Psoas muscle (tissue), 7 donors: ENCODE measurements at regions not wholly inside any gene's neighbourhood (a gene's known extent, or its start where the extent isn't known, plus 50 kb on each side); places are given as distances from the start of the nearest gene placed in this dataset.

Experiments used
- ATAC-seq, 4 donors: fragments of 200-7000 bp; cut with Tn5 transposase; one replicate each; pipeline ENCODE4 v1.9.1; 2020; ENCODE audit warnings: moderate library complexity in 3 of 4, mild to moderate bottlenecking in 2 of 4
- DNase-seq, 2 donors: peaks; one replicate each; pipeline ENCODE4 v3.0.0-alpha.2; 2020
- H3K27ac ChIP-seq: fragments of 200-600 bp; one replicate; pipeline ENCODE4 v1.8.0; 2022
- H3K27me3 ChIP-seq, 3 donors: fragments of 200-600 bp in 1 of 3; one replicate each; pipeline versions ENCODE4 v1.6.1 to v1.8.0; 2013 to 2022; ENCODE audit warnings: low read length in 2 of 3, mild to moderate bottlenecking in 2 of 3, moderate library complexity in 1 of 3; ENCODE audit not compliant: insufficient read depth in 3 of 3
- H3K36me3 ChIP-seq, 2 donors: fragments of 200-600 bp in 1 of 2; one replicate each; pipeline versions ENCODE4 v1.6.1 to v1.8.0; 2013 to 2022; ENCODE audit warnings: low read depth in 1 of 2, mild to moderate bottlenecking in 1 of 2, moderate library complexity in 1 of 2; ENCODE audit not compliant: insufficient read depth in 1 of 2
- H3K4me1 ChIP-seq: fragments of 200-600 bp; one replicate; pipeline ENCODE4 v1.8.0; 2022
- H3K4me3 ChIP-seq: fragments of 200-600 bp; one replicate; pipeline ENCODE4 v1.8.0; 2022; ENCODE audit warnings: mild to moderate bottlenecking
- H3K9me3 ChIP-seq: fragments of 200-600 bp; one replicate; pipeline ENCODE4 v1.8.0; 2022
- WGBS, 3 donors: extraction: QIAGEN DNeasy Blood & Tissue Kit; methylation state at CpG; one replicate each; pipeline versions ENCODE4 v1.1.6 to v1.1.7; 2013; 5-methylcytosine and 5-hydroxymethylcytosine counted together
- intact Hi-C, 2 donors: fragments of 100-400 bp; cut with DNase I; formaldehyde crosslinking; loops; one replicate each; pipeline versions ENCODE4 v1.11.0 to v1.14.2; 2022
- TF ChIP-seq, protein P1 (sequence below): fragments of 200-600 bp; IDR thresholded peaks from one replicate; pipeline ENCODE4 v1.8.0; 2022; ENCODE audit warnings: antibody characterized with exemption
- donor health status: healthy with polysubstance abuse.
- donor health status: DM: no; HTN: no; CAD: no; lungs with moderate emphysema.
- donor health status: Bipolar disorder and iron deficiency.
- donor health status: healthy.
- donor health status: DM: yes; HTN: yes; CAD: no.
- donor health status: DM: no; HTN: no; CAD: no.
- donor health status: DM: yes; HTN: yes; CAD: no.

GRCh38 chr3:171965067-171965712, 74.2 kb upstream of the FNDC3B start:
- DNase-seq (no peak), ATAC-seq (no peak)
- Histone ChIP-seq H3K4me3 (no peak overlapping the region), H3K9me3 (no peaks in the 10 kb centered on the region), H3K27ac (no peak overlapping the region), H3K4me1 (no peaks in the 10 kb centered on the region), H3K36me3 (no peaks in the 10 kb centered on the region), H3K27me3 (no peaks in the 10 kb centered on the region)
- WGBS, 3 donors = 91 to 92% (median 91%) methylated on average over 6 of the region's 6 CpGs
- TF ChIP-seq, protein P1, sequence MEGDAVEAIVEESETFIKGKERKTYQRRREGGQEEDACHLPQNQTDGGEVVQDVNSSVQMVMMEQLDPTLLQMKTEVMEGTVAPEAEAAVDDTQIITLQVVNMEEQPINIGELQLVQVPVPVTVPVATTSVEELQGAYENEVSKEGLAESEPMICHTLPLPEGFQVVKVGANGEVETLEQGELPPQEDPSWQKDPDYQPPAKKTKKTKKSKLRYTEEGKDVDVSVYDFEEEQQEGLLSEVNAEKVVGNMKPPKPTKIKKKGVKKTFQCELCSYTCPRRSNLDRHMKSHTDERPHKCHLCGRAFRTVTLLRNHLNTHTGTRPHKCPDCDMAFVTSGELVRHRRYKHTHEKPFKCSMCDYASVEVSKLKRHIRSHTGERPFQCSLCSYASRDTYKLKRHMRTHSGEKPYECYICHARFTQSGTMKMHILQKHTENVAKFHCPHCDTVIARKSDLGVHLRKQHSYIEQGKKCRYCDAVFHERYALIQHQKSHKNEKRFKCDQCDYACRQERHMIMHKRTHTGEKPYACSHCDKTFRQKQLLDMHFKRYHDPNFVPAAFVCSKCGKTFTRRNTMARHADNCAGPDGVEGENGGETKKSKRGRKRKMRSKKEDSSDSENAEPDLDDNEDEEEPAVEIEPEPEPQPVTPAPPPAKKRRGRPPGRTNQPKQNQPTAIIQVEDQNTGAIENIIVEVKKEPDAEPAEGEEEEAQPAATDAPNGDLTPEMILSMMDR = no peak
- intact Hi-C loops = no loop called here

DNA sequence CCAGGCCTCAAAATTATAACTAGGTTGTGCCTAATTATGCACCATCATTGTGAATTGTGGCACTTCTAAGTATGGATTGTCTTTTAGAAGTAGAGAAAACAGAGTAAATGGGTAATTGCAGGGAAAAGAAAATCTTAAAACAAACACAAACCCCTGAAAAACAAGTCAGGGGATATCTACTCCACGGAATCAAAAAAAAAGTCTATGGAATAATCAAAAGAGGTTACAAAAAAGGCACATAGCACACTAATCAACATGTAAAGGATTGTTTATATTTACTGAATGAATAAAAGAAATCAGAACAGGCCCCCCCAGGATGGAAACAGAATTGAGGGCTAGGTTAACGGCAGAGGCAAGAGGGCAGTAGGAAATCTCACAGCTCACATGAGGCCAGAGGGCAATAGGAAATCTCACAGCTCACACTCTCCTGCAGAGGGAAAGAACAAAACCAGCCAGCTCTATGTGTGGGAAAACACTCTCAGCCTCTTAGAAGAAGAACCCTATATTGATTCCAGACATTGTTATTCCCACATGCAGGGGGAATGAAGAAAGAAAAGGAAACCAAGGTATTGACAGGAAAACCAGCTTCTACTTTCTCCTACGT, 72.7 kb upstream of the FNDC3B start:
- TF ChIP-seq, protein P1 = no peak
- Histone ChIP-seq H3K4me1 (no peaks in the 10 kb centered on the region), H3K4me3 (no peak overlapping the region), H3K9me3 (no peaks in the 10 kb centered on the region), H3K36me3 (no peaks in the 10 kb centered on the region), H3K27me3 (no peaks in the 10 kb centered on the region), H3K27ac (no peak overlapping the region)
- ATAC-seq (no peak), DNase-seq (no peak)
- intact Hi-C loops = no loop called here
- 47 to 59% (median 50%) methylated on average over 3 of the region's 3 CpGs for WGBS, 3 donors

DNA sequence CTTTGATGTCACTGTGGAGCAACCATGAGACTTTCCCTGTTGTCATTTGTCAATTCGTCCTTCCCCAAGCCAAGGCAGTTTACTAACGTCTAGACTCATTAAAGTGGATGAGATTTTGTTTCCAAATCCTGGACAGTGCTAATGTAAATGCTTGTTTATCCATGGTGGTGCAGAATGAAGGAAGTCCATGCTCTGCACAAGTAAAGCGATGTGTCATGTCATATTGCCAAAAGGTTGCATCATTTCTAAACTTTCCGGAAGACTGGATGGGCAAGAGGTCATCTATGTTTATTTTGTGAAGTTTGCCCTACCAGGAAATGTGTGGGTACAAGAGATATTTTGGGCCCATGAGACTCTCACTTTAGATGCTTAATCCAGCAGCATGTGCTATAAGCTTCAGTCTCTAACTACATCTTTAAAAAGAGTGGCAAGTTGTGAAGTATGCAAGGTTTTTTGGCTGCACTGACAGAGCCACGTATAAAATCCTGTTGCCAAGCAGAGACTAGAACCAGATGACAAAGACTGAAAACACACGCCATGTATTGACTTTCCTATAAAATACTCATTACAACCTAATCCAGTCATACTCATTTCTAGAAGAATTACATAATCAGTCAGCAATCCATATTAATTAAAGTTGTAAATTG, 72.1 kb upstream of the FNDC3B start:
- Histone ChIP-seq H3K27me3 (no peaks in the 10 kb centered on the region), H3K36me3 (no peaks in the 10 kb centered on the region), H3K9me3 (no peaks in the 10 kb centered on the region), H3K4me1 (no peaks in the 10 kb centered on the region), H3K27ac (peak overlapping the region; percentile 8), H3K4me3 (no peak overlapping the region)
- intact Hi-C loops = no loop called here
- WGBS, 3 donors = 15 to 17% (median 15%) methylated on average over 6 of the region's 6 CpGs
- DNase-seq = no peak
- TF ChIP-seq, protein P1 = no peak
- peak; percentile 40 to 64 (median 54) for ATAC-seq

DNA sequence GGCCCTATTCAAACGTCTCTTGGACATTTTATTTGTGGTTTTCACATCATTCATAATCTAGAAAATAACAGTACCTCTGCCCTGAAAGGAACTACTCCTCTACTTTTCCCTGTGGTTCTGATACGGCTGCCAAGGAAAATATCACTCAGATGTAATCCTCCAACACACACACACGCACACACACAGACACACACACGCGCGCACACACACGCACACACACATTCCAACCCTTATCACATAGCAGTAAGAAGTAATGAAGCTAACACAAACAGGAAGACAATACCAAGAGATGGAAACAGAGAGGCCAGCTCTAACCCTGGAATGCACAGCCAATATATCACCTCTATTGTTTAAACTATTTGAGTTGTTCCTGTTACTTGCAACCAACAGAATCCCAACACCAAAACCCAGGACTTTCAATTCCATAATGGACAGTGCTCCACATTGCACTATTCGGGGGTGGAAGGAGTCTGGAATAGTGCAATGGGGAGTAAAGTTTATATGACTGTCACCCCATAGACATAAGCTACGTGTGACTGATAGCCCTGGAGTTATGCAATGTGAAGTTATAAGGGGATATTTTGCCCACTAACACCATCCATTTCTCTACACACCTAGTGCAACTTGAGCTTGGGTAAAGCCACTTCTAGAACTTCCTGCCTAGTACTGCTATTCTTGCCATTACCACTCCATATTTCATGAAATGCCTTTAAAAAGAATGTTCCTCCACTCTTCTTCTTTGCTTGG, 71.3 kb upstream of the FNDC3B start:
- Histone ChIP-seq H3K36me3 (no peaks in the 10 kb centered on the region), H3K4me1 (no peaks in the 10 kb centered on the region), H3K27me3 (no peaks in the 10 kb centered on the region), H3K27ac (no peak overlapping the region), H3K4me3 (no peak overlapping the region), H3K9me3 (no peaks in the 10 kb centered on the region)
- TF ChIP-seq, protein P1 = no peak
- intact Hi-C loops = no loop called here
- whole genome bisulfite sequencing, 3 donors = 67 to 82% (median 72%) methylated on average over 9 of the region's 9 CpGs
- ATAC-seq (peak in 1 of 4 donors; percentile 19), DNase-seq (no peak)
